ENCODE measurements at regions not wholly inside any gene's neighbourhood (a gene's known extent, or its start where the extent isn't known, plus 50 kb on each side); places are given as distances from the start of the nearest gene placed in this dataset.

- TF ChIP-seq BACH2 (CRISPR knock-in tag; IDR thresholded peaks at IDR 0.05; ENCODE audit: borderline replicate concordance): no peak
- no peak for TF ChIP-seq ZFP30 (CRISPR knock-in tag; IDR thresholded peaks at IDR 0.05)
- TF ChIP-seq ISL1 (CRISPR knock-in tag; IDR thresholded peaks at IDR 0.05): no peak
- TF ChIP-seq CSRNP3 (CRISPR knock-in tag; IDR thresholded peaks at IDR 0.05): no peak
- TF ChIP-seq TOX (CRISPR knock-in tag; IDR thresholded peaks at IDR 0.05; ENCODE audit: borderline replicate concordance): no peak
- TF ChIP-seq OSR1 (CRISPR knock-in tag; IDR thresholded peaks at IDR 0.05): no peak
- TF ChIP-seq PPARA (CRISPR knock-in tag; IDR thresholded peaks at IDR 0.05; ENCODE audit: borderline replicate concordance): no peak
- no peak for TF ChIP-seq ZC3H10 (CRISPR knock-in tag; IDR thresholded peaks at IDR 0.05)
- TF ChIP-seq TSHZ2 (CRISPR knock-in tag; IDR thresholded peaks at IDR 0.05): no peak
- no peak for TF ChIP-seq SNAI2 (CRISPR knock-in tag; IDR thresholded peaks at IDR 0.05)
- TF ChIP-seq CSDC2 (CRISPR knock-in tag; IDR thresholded peaks at IDR 0.05): no peak
- no peak for TF ChIP-seq ZNF565 (CRISPR knock-in tag; conservative IDR thresholded peaks at IDR 0.05; ENCODE audit: low read depth)
- TF ChIP-seq ZNF70 (CRISPR knock-in tag; IDR thresholded peaks at IDR 0.05): no peak
- no peak for TF ChIP-seq ARNTL (CRISPR knock-in tag; IDR thresholded peaks at IDR 0.05; ENCODE audit: borderline replicate concordance, low read depth)
- no peak for TF ChIP-seq ZFP3 (CRISPR knock-in tag; IDR thresholded peaks at IDR 0.05)
- no peak for TF ChIP-seq ZNF8 (CRISPR knock-in tag; IDR thresholded peaks at IDR 0.05)
- TF ChIP-seq CREB5 (CRISPR knock-in tag; IDR thresholded peaks at IDR 0.05; ENCODE audit: low read depth): no peak
- TF ChIP-seq TCF4 (CRISPR knock-in tag; IDR thresholded peaks at IDR 0.05; ENCODE audit: borderline replicate concordance): no peak
- no peak for TF ChIP-seq POU6F1 (CRISPR knock-in tag; IDR thresholded peaks at IDR 0.05; ENCODE audit: borderline replicate concordance, low read depth)
- ATAC-seq: no peak
These were observed 738.2 kb downstream of the CD109 start for GRCh38 chr6:74434171-74434570.

- ATAC-seq: no peak
These were observed 736.0 kb downstream of the CD109 start for GRCh38 chr6:74431873-74432580.

GRCh38 chr6:74420221-74420620 lies 724.2 kb downstream of the CD109 start:
- TF ChIP-seq TOX (CRISPR knock-in tag; IDR thresholded peaks at IDR 0.05; ENCODE audit: borderline replicate concordance): no peak
- ATAC-seq: no peak

More at GRCh38 chr6:74431873-74432580, 736.0 kb downstream of the CD109 start:
- no peak for TF ChIP-seq OSR1 (CRISPR knock-in tag; IDR thresholded peaks at IDR 0.05)
- no peak for TF ChIP-seq CSRNP3 (CRISPR knock-in tag; IDR thresholded peaks at IDR 0.05)
- no peak for TF ChIP-seq ARNTL (CRISPR knock-in tag; IDR thresholded peaks at IDR 0.05; ENCODE audit: borderline replicate concordance, low read depth)

GRCh38 chr6:74415056-74415455 lies 719.1 kb downstream of the CD109 start:
- ATAC-seq: no peak
- TF ChIP-seq ZFP3 (CRISPR knock-in tag; IDR thresholded peaks at IDR 0.05) (no peak), PATZ1 (CRISPR knock-in tag; IDR thresholded peaks at IDR 0.05; ENCODE audit: borderline replicate concordance) (no peak)

Data from SK-N-SH treated with all-trans-retinoic acid at 6 μM for 48 hours (cell line).